ENCODE measurements at regions not wholly inside any gene's neighbourhood (a gene's known extent, or its start where the extent isn't known, plus 50 kb on each side); places are given as distances from the start of the nearest gene placed in this dataset.

GRCh38 chr10:64976150-64976549 lies 1454.9 kb downstream of the REEP3 start:
- Histone ChIP-seq H3K27ac (ENCODE audit: low read depth in 2 of 2, low read length in 1 of 2) (no peak overlapping the region), H3K36me3 (ENCODE audit: control insufficient read depth in 2 of 2, insufficient read depth in 2 of 2, low read length in 1 of 2) (no peaks in the 10 kb centered on the region), H3K4me1 (ENCODE audit: control insufficient read depth in 2 of 2, insufficient read depth in 2 of 2, low read length in 1 of 2) (no peaks in the 10 kb centered on the region), H3K9me3 (ENCODE audit: control insufficient read depth in 2 of 2, insufficient read depth in 1 of 2, low read depth in 1 of 2, low read length in 1 of 2) (no peaks in the 10 kb centered on the region), H3K4me3 (ENCODE audit: low read depth in 1 of 2, low read length in 2 of 2) (no peak overlapping the region), H3K27me3 (ENCODE audit: control insufficient read depth in 1 of 2, insufficient read depth in 2 of 2, low read length in 2 of 2) (no peaks in the 10 kb centered on the region)
- WGBS, 2 donors: 82 to 83% methylated on average over 2 of the region's 2 CpGs

DNA sequence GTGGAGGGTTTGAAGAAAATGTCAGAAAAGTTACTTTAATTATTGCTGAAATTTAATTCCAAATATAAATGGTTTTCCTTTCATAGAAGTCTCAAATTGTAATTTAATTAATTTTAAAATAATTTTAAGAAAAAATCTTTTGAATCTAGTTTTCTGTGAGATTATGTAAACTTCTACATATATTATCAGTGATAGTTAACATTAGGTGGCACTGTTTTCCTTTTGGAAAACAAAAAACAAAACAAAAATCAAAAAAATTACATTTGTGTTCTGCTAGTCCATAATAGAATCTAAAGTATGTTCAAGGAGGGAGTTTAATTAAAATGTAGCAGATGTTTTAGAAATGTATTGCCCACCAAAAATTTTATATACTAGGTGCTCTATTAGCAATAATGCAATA lies 1456.7 kb downstream of the REEP3 start:
- no peak overlapping the region for H3K4me3 ChIP-seq (ENCODE audit: low read depth in 1 of 2, low read length in 2 of 2)
- no peak overlapping the region for H3K27ac ChIP-seq (ENCODE audit: low read depth in 2 of 2, low read length in 1 of 2)
- no peaks in the 10 kb centered on the region for H3K36me3 ChIP-seq (ENCODE audit: control insufficient read depth in 2 of 2, insufficient read depth in 2 of 2, low read length in 1 of 2)
- H3K27me3 ChIP-seq (ENCODE audit: control insufficient read depth in 1 of 2, insufficient read depth in 2 of 2, low read length in 2 of 2): no peaks in the 10 kb centered on the region
- no peaks in the 10 kb centered on the region for H3K9me3 ChIP-seq (ENCODE audit: control insufficient read depth in 2 of 2, insufficient read depth in 1 of 2, low read depth in 1 of 2, low read length in 1 of 2)
- H3K4me1 ChIP-seq (ENCODE audit: control insufficient read depth in 2 of 2, insufficient read depth in 2 of 2, low read length in 1 of 2): no peaks in the 10 kb centered on the region

DNA sequence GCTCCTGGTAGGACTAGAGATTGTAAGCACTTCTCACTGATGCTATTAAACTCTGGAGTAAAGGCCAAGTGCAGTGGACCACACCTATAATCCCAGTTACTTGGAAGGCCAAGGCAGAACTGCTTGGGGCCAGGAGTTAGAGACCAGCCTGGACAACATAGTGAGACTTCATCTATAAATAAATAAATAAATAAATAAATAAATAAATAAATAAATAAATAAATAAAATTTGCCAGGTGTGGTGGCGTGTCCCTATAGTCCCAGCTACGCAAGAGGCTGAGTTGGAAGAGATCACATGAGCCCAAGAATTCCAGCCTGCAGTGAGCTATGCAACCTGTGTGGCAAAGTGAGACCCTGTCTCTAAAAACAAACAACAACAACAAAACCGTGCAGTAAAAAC lies 1475.7 kb downstream of the REEP3 start:
- no peaks in the 10 kb centered on the region for H3K27me3 ChIP-seq (ENCODE audit: control insufficient read depth in 1 of 2, insufficient read depth in 2 of 2, low read length in 2 of 2)
- H3K27ac ChIP-seq (ENCODE audit: low read depth in 2 of 2, low read length in 1 of 2): no peak overlapping the region
- H3K9me3 ChIP-seq (ENCODE audit: control insufficient read depth in 2 of 2, insufficient read depth in 1 of 2, low read depth in 1 of 2, low read length in 1 of 2): no peaks in the 10 kb centered on the region
- no peak overlapping the region for H3K4me3 ChIP-seq (ENCODE audit: low read depth in 1 of 2, low read length in 2 of 2)
- 89 to 92% methylated on average over 3 of the region's 3 CpGs for WGBS, 2 donors
- H3K36me3 ChIP-seq (ENCODE audit: control insufficient read depth in 2 of 2, insufficient read depth in 2 of 2, low read length in 1 of 2): no peaks in the 10 kb centered on the region
- no peaks in the 10 kb centered on the region for H3K4me1 ChIP-seq (ENCODE audit: control insufficient read depth in 2 of 2, insufficient read depth in 2 of 2, low read length in 1 of 2)

GRCh38 chr10:65010845-65011244 lies 1489.6 kb downstream of the REEP3 start:
- 52 to 67% methylated on average over 1 of the region's 1 CpG for WGBS, 2 donors
- no peaks in the 10 kb centered on the region for H3K27me3 ChIP-seq (ENCODE audit: control insufficient read depth in 1 of 2, insufficient read depth in 2 of 2, low read length in 2 of 2)
- H3K36me3 ChIP-seq (ENCODE audit: control insufficient read depth in 2 of 2, insufficient read depth in 2 of 2, low read length in 1 of 2): no peaks in the 10 kb centered on the region
- H3K9me3 ChIP-seq (ENCODE audit: control insufficient read depth in 2 of 2, insufficient read depth in 1 of 2, low read depth in 1 of 2, low read length in 1 of 2): no peaks in the 10 kb centered on the region
- no peaks in the 10 kb centered on the region for H3K4me1 ChIP-seq (ENCODE audit: control insufficient read depth in 2 of 2, insufficient read depth in 2 of 2, low read length in 1 of 2)
- H3K4me3 ChIP-seq (ENCODE audit: low read depth in 1 of 2, low read length in 2 of 2): no peak overlapping the region
- no peak overlapping the region for H3K27ac ChIP-seq (ENCODE audit: low read depth in 2 of 2, low read length in 1 of 2)

DNA sequence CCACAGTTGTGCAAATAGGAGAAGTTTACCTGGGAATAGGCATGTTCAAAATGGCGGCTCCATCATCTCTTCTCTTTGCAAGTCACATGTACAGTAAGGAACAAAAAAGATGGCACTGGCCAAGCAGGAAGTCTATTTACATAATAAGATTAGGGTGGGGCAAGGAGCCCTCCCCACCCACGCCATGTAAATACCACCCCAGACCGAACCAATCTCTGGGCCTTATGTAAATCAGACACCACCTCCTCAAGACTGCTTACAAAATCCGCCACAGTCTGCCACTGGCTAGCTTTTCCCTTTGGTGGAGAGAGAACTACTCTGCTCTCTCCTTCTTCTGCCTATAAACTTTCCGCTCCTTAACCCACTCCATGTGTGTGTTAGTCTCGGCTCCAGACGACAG lies 1496.3 kb downstream of the REEP3 start:
- H3K4me1 ChIP-seq (ENCODE audit: control insufficient read depth in 2 of 2, insufficient read depth in 2 of 2, low read length in 1 of 2): no peaks in the 10 kb centered on the region
- H3K27me3 ChIP-seq (ENCODE audit: control insufficient read depth in 1 of 2, insufficient read depth in 2 of 2, low read length in 2 of 2): no peaks in the 10 kb centered on the region
- WGBS, 2 donors: 91 to 93% methylated on average over 7 of the region's 7 CpGs
- H3K36me3 ChIP-seq (ENCODE audit: control insufficient read depth in 2 of 2, insufficient read depth in 2 of 2, low read length in 1 of 2): no peaks in the 10 kb centered on the region
- H3K9me3 ChIP-seq (ENCODE audit: control insufficient read depth in 2 of 2, insufficient read depth in 1 of 2, low read depth in 1 of 2, low read length in 1 of 2): no peaks in the 10 kb centered on the region
- no peak overlapping the region for H3K4me3 ChIP-seq (ENCODE audit: low read depth in 1 of 2, low read length in 2 of 2)
- no peak overlapping the region for H3K27ac ChIP-seq (ENCODE audit: low read depth in 2 of 2, low read length in 1 of 2)

- Histone ChIP-seq H3K36me3 (ENCODE audit: control insufficient read depth in 2 of 2, insufficient read depth in 2 of 2, low read length in 1 of 2) (no peaks in the 10 kb centered on the region), H3K27ac (ENCODE audit: low read depth in 2 of 2, low read length in 1 of 2) (no peak overlapping the region), H3K4me1 (ENCODE audit: control insufficient read depth in 2 of 2, insufficient read depth in 2 of 2, low read length in 1 of 2) (no peaks in the 10 kb centered on the region), H3K4me3 (ENCODE audit: low read depth in 1 of 2, low read length in 2 of 2) (no peak overlapping the region), H3K9me3 (ENCODE audit: control insufficient read depth in 2 of 2, insufficient read depth in 1 of 2, low read depth in 1 of 2, low read length in 1 of 2) (no peaks in the 10 kb centered on the region), H3K27me3 (ENCODE audit: control insufficient read depth in 1 of 2, insufficient read depth in 2 of 2, low read length in 2 of 2) (no peaks in the 10 kb centered on the region)
Observed at GRCh38 chr10:65024886-65025285, 1503.7 kb downstream of the REEP3 start.

DNA sequence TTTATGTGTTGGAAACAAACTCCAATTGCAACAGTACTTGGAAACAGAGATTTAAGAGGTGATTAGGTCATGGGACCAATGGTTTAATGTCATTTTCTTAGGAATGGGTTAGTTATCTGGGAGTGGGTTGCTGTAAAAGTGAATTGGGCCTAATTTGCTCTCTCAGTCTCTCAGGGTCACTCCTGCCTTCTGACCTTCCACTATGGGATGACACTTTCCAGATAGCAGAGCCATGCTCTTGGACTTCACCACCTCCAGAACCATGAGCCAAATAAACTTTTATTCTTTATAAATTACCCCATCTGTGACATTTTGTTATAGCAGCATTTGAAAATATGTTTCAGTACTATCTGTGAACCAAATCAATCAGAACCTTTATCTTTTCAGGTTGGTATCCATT lies 1509.1 kb downstream of the REEP3 start:
- H3K4me3 ChIP-seq (ENCODE audit: low read depth in 1 of 2, low read length in 2 of 2): no peak overlapping the region
- peaks cover 6 to 11% of the 10 kb centered on the region in 2 donors for H3K9me3 ChIP-seq (ENCODE audit: control insufficient read depth in 2 of 2, insufficient read depth in 1 of 2, low read depth in 1 of 2, low read length in 1 of 2)
- H3K27me3 ChIP-seq (ENCODE audit: control insufficient read depth in 1 of 2, insufficient read depth in 2 of 2, low read length in 2 of 2): no peaks in the 10 kb centered on the region
- peaks cover 0 to 3% of the 10 kb centered on the region in 2 donors for H3K4me1 ChIP-seq (ENCODE audit: control insufficient read depth in 2 of 2, insufficient read depth in 2 of 2, low read length in 1 of 2)
- no peak overlapping the region for H3K27ac ChIP-seq (ENCODE audit: low read depth in 2 of 2, low read length in 1 of 2)
- no peaks in the 10 kb centered on the region for H3K36me3 ChIP-seq (ENCODE audit: control insufficient read depth in 2 of 2, insufficient read depth in 2 of 2, low read length in 1 of 2)

- H3K9me3 ChIP-seq (ENCODE audit: control insufficient read depth in 2 of 2, insufficient read depth in 1 of 2, low read depth in 1 of 2, low read length in 1 of 2): peaks cover 7 to 11% of the 10 kb centered on the region in 2 donors
- 21 to 28% methylated on average over 4 of the region's 4 CpGs for WGBS, 2 donors
- no peak overlapping the region for H3K4me3 ChIP-seq (ENCODE audit: low read depth in 1 of 2, low read length in 2 of 2)
- H3K27me3 ChIP-seq (ENCODE audit: control insufficient read depth in 1 of 2, insufficient read depth in 2 of 2, low read length in 2 of 2): no peaks in the 10 kb centered on the region
- peaks cover 0 to 3% of the 10 kb centered on the region in 2 donors for H3K4me1 ChIP-seq (ENCODE audit: control insufficient read depth in 2 of 2, insufficient read depth in 2 of 2, low read length in 1 of 2)
- no peak overlapping the region for H3K27ac ChIP-seq (ENCODE audit: low read depth in 2 of 2, low read length in 1 of 2)
- H3K36me3 ChIP-seq (ENCODE audit: control insufficient read depth in 2 of 2, insufficient read depth in 2 of 2, low read length in 1 of 2): no peaks in the 10 kb centered on the region
Observed at GRCh38 chr10:65032867-65033769, 1511.9 kb downstream of the REEP3 start.

- Histone ChIP-seq H3K36me3 (ENCODE audit: control insufficient read depth in 2 of 2, insufficient read depth in 2 of 2, low read length in 1 of 2) (no peaks in the 10 kb centered on the region), H3K4me3 (ENCODE audit: low read depth in 1 of 2, low read length in 2 of 2) (no peak overlapping the region), H3K27me3 (ENCODE audit: control insufficient read depth in 1 of 2, insufficient read depth in 2 of 2, low read length in 2 of 2) (no peaks in the 10 kb centered on the region), H3K27ac (ENCODE audit: low read depth in 2 of 2, low read length in 1 of 2) (no peak overlapping the region), H3K4me1 (ENCODE audit: control insufficient read depth in 2 of 2, insufficient read depth in 2 of 2, low read length in 1 of 2) (peaks cover 0 to 3% of the 10 kb centered on the region in 2 donors), H3K9me3 (ENCODE audit: control insufficient read depth in 2 of 2, insufficient read depth in 1 of 2, low read depth in 1 of 2, low read length in 1 of 2) (peaks cover 7 to 11% of the 10 kb centered on the region in 2 donors)
- WGBS, 2 donors: 50% methylated on average over 4 of the region's 4 CpGs
Observed at GRCh38 chr10:65033957-65034356, 1512.8 kb downstream of the REEP3 start.

DNA sequence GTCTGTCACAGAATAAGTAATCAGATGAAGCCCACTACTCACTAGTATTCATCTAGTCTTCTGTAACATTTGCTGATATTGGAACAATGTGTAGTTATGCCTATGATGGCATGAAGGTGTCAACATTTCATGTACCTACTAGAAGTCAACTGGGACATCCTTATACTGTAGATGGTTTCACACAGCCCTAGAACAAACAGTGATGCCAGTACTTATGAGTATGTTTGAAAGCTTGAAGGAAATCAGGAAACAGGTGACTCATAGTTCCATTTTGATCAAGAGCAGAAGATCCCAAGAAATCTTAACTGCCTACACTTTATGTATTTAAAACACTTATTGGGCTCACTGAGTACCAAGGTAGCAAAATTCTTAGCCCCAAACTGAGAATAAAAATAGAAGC lies 1519.6 kb downstream of the REEP3 start:
- no peaks in the 10 kb centered on the region for H3K36me3 ChIP-seq (ENCODE audit: control insufficient read depth in 2 of 2, insufficient read depth in 2 of 2, low read length in 1 of 2)
- H3K9me3 ChIP-seq (ENCODE audit: control insufficient read depth in 2 of 2, insufficient read depth in 1 of 2, low read depth in 1 of 2, low read length in 1 of 2): no peaks in the 10 kb centered on the region
- H3K27me3 ChIP-seq (ENCODE audit: control insufficient read depth in 1 of 2, insufficient read depth in 2 of 2, low read length in 2 of 2): no peaks in the 10 kb centered on the region
- no peak overlapping the region for H3K27ac ChIP-seq (ENCODE audit: low read depth in 2 of 2, low read length in 1 of 2)
- no peak overlapping the region for H3K4me3 ChIP-seq (ENCODE audit: low read depth in 1 of 2, low read length in 2 of 2)
- no peaks in the 10 kb centered on the region for H3K4me1 ChIP-seq (ENCODE audit: control insufficient read depth in 2 of 2, insufficient read depth in 2 of 2, low read length in 1 of 2)

Measured in esophagus (tissue), 2 donors.